ENCODE measurements at regions not wholly inside any gene's neighbourhood (a gene's known extent, or its start where the extent isn't known, plus 50 kb on each side); places are given as distances from the start of the nearest gene placed in this dataset.

GRCh38 chr15:72912996-72913395 lies 129.4 kb upstream of the ADPGK start:
- no peak overlapping the region for H3K27ac ChIP-seq
- H3K36me3 ChIP-seq = no peaks in the 10 kb centered on the region
- no peaks in the 10 kb centered on the region for H3K4me1 ChIP-seq
- H3K9me3 ChIP-seq = no peaks in the 10 kb centered on the region
- no peak overlapping the region for H3K4me3 ChIP-seq
- TF ChIP-seq CTCF (IDR thresholded peaks at IDR 0.05) = no peak
- intact Hi-C loops (cut with DNase I) = no loop called here
- DNase-seq (no peak), ATAC-seq (no peak)
- no peaks in the 10 kb centered on the region for H3K27me3 ChIP-seq (ENCODE audit: low read depth)

DNA sequence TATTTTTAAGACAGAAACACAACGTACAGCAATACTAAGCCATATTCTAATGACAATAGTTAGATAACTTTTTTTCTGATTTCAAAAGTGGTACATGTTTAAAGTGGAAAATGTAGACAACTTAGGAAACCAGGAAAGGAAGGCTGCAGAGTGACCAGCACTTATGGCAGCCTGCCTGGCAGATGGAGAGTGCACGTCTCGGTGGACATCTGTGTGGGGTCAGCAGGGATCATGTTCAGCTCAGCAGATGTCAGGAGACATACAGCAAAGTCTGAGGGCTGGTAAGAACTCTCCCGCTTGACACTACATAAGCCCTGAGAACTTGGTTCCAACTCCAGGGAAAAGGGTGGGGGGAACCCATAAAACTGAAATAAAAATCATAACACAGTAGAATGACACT lies 128.6 kb upstream of the ADPGK start:
- H3K27me3 ChIP-seq (ENCODE audit: low read depth) = no peaks in the 10 kb centered on the region
- H3K36me3 ChIP-seq = no peaks in the 10 kb centered on the region
- no peak overlapping the region for H3K4me3 ChIP-seq
- no peaks in the 10 kb centered on the region for H3K4me1 ChIP-seq
- TF ChIP-seq CTCF (IDR thresholded peaks at IDR 0.05) = no peak
- DNase-seq = no peak
- intact Hi-C loops (cut with DNase I) = no loop called here
- no peaks in the 10 kb centered on the region for H3K9me3 ChIP-seq
- ATAC-seq = no peak
- no peak overlapping the region for H3K27ac ChIP-seq

DNA sequence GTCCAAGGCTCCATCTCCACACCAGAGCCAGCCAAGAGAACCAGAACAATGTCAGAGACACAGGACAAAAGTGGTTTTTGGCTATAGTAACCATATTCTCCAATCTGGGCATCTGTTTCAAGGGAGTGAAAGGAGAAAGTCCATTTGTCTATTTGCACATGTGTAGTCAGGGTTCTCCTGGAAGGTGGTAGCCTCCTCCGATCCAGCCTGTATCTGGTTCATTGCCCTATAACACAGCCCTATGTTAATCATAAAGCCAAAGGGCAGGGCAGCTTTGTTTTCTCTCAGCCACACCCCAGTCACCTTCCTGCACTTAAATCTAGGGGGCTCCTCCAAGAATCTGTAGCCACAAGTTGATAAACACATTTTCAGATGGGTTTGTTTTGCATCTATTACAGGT lies 128.1 kb upstream of the ADPGK start:
- TF ChIP-seq CTCF (IDR thresholded peaks at IDR 0.05) = no peak
- DNase-seq (no peak), ATAC-seq (no peak)
- Histone ChIP-seq H3K4me3 (no peak overlapping the region), H3K36me3 (no peaks in the 10 kb centered on the region), H3K4me1 (no peaks in the 10 kb centered on the region), H3K9me3 (no peaks in the 10 kb centered on the region), H3K27ac (no peak overlapping the region), H3K27me3 (ENCODE audit: low read depth) (no peaks in the 10 kb centered on the region)
- intact Hi-C loops (cut with DNase I) = no loop called here

DNA sequence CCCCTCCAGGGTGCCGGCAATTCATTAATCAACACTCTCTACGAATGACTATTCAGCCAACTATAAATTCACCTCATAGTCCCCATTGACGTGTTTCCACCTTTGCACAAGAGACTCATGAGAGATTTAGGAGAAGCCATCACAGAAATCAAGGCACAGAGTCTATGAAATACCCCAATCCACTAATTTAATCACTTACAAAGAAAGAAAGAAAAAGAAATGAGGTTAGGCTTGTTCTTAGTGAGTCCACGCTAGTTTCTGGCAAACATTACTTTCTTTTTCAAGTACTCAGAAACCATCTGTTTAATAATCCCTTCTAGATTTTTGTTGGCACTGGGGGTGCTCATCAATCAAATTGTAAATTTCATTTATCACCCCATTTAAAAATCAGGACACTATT lies 125.2 kb upstream of the ADPGK start:
- H3K27me3 ChIP-seq (ENCODE audit: low read depth) = no peaks in the 10 kb centered on the region
- DNase-seq = no peak
- no peaks in the 10 kb centered on the region for H3K9me3 ChIP-seq
- no peak for TF ChIP-seq CTCF (IDR thresholded peaks at IDR 0.05)
- H3K36me3 ChIP-seq = no peaks in the 10 kb centered on the region
- intact Hi-C loops (cut with DNase I) = no loop called here
- H3K27ac ChIP-seq = no peak overlapping the region
- no peak for ATAC-seq
- H3K4me1 ChIP-seq = no peaks in the 10 kb centered on the region
- H3K4me3 ChIP-seq = no peak overlapping the region

- Histone ChIP-seq H3K4me3 (no peak overlapping the region), H3K36me3 (no peaks in the 10 kb centered on the region), H3K27me3 (ENCODE audit: low read depth) (no peaks in the 10 kb centered on the region), H3K4me1 (peaks cover 7% of the 10 kb centered on the region), H3K9me3 (no peaks in the 10 kb centered on the region), H3K27ac (no peak overlapping the region)
- intact Hi-C loops (cut with DNase I) = no loop called here
- ATAC-seq (no peak), DNase-seq (no peak)
- TF ChIP-seq CTCF (IDR thresholded peaks at IDR 0.05) = no peak
Observed at GRCh38 chr15:72907733-72908132, 124.2 kb upstream of the ADPGK start.

GRCh38 chr15:72902919-72903260 lies 119.3 kb upstream of the ADPGK start:
- Histone ChIP-seq H3K27ac (no peak overlapping the region), H3K27me3 (ENCODE audit: low read depth) (no peaks in the 10 kb centered on the region), H3K4me3 (no peak overlapping the region), H3K9me3 (no peaks in the 10 kb centered on the region), H3K4me1 (peaks cover 23% of the 10 kb centered on the region), H3K36me3 (no peaks in the 10 kb centered on the region)
- DNase-seq = no peak
- intact Hi-C loops (cut with DNase I) = no loop called here
- TF ChIP-seq CTCF (IDR thresholded peaks at IDR 0.05) = no peak
- no peak for ATAC-seq
